Psoas muscle (tissue), 7 donors: ENCODE measurements at regions not wholly inside any gene's neighbourhood (a gene's known extent, or its start where the extent isn't known, plus 50 kb on each side); places are given as distances from the start of the nearest gene placed in this dataset.

Experiments
- ATAC-seq, 4 donors: fragments of 200-7000 bp; cut with Tn5 transposase; one replicate each; pipeline ENCODE4 v1.9.1; 2020; ENCODE audit warnings: moderate library complexity in 3 of 4, mild to moderate bottlenecking in 2 of 4
- DNase-seq, 2 donors: peaks; one replicate each; pipeline ENCODE4 v3.0.0-alpha.2; 2020
- H3K27ac ChIP-seq: fragments of 200-600 bp; one replicate; pipeline ENCODE4 v1.8.0; 2022
- H3K27me3 ChIP-seq, 3 donors: fragments of 200-600 bp in 1 of 3; one replicate each; pipeline versions ENCODE4 v1.6.1 to v1.8.0; 2013 to 2022; ENCODE audit warnings: low read length in 2 of 3, mild to moderate bottlenecking in 2 of 3, moderate library complexity in 1 of 3; ENCODE audit not compliant: insufficient read depth in 3 of 3
- H3K36me3 ChIP-seq, 2 donors: fragments of 200-600 bp in 1 of 2; one replicate each; pipeline versions ENCODE4 v1.6.1 to v1.8.0; 2013 to 2022; ENCODE audit warnings: low read depth in 1 of 2, mild to moderate bottlenecking in 1 of 2, moderate library complexity in 1 of 2; ENCODE audit not compliant: insufficient read depth in 1 of 2
- H3K4me1 ChIP-seq: fragments of 200-600 bp; one replicate; pipeline ENCODE4 v1.8.0; 2022
- H3K4me3 ChIP-seq: fragments of 200-600 bp; one replicate; pipeline ENCODE4 v1.8.0; 2022; ENCODE audit warnings: mild to moderate bottlenecking
- H3K9me3 ChIP-seq: fragments of 200-600 bp; one replicate; pipeline ENCODE4 v1.8.0; 2022
- WGBS, 3 donors: extraction: QIAGEN DNeasy Blood & Tissue Kit; methylation state at CpG; one replicate each; pipeline versions ENCODE4 v1.1.6 to v1.1.7; 2013; 5-methylcytosine and 5-hydroxymethylcytosine counted together
- intact Hi-C, 2 donors: fragments of 100-400 bp; cut with DNase I; formaldehyde crosslinking; loops; one replicate each; pipeline versions ENCODE4 v1.11.0 to v1.14.2; 2022
- TF ChIP-seq, protein P1 (sequence below): fragments of 200-600 bp; IDR thresholded peaks from one replicate; pipeline ENCODE4 v1.8.0; 2022; ENCODE audit warnings: antibody characterized with exemption
- donor health status: healthy with polysubstance abuse.
- donor health status: DM: no; HTN: no; CAD: no; lungs with moderate emphysema.
- donor health status: Bipolar disorder and iron deficiency.
- donor health status: healthy.
- donor health status: DM: yes; HTN: yes; CAD: no.
- donor health status: DM: no; HTN: no; CAD: no.
- donor health status: DM: yes; HTN: yes; CAD: no.

DNA sequence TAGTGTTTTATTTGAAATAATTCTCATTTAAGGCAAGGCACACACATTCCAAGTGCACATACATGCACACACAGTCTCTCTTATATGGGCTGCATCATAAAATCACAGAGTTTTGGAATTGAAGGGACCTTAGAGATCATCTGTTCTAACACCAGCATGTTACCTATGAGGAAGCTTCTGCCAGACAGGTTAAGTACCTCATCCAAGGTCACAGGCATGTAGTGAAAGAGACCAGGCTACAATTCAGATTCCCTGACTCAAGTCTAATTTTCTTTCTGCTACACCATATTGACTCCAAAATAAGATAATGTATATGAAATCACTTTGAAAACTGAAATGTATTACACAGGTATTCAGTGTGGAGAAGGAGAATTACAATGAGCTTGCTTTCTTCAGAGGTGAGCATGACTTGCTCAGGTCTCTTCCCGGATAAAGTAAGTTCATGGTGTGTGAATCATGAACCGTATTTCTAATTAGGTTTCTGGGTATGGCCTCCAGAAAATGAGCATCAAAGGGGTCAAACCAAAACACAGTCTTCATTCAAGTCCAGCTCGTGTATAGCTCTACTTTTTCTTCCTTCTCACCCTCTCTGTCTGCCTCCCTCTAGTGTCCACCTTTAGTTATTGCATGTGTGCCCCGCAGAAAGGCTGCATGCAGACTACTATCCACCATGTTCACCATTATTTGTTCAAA is 411.9 kb downstream of the FUT8 start:
- Histone ChIP-seq H3K4me3 (no peak overlapping the region), H3K27me3 (no peaks in the 10 kb centered on the region)

DNA sequence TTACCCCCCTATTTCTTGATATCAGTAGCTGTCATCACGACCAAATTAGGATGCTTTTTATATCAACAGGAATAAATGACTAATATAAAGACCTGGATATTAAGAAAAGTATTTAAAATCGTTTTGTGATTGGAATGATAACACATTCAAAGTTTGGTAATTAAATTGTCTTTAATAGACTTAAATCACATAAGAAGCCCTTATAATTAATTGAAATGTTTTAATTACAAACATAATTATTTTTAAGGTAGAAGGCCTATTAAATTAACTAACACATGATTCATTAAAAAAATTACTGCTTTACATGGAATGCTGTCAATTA is 412.4 kb downstream of the FUT8 start:
- DNase-seq (no peak), ATAC-seq (no peak)
- WGBS, 3 donors = 7% methylated on average over 2 of the region's 2 CpGs
- no peaks in the 10 kb centered on the region for H3K36me3 ChIP-seq
- no peaks in the 10 kb centered on the region for H3K27me3 ChIP-seq
- H3K4me3 ChIP-seq = no peak overlapping the region
- no peaks in the 10 kb centered on the region for H3K9me3 ChIP-seq
- intact Hi-C loops = loop anchor here (5.0 kb wide), 4 partner anchors 413 to 838 kb away; partner anchors contain the start of genes FNTB (in 1 of the 2) and FUT8 (in 1 of the 2)
- no peaks in the 10 kb centered on the region for H3K4me1 ChIP-seq
- TF ChIP-seq, protein P1, sequence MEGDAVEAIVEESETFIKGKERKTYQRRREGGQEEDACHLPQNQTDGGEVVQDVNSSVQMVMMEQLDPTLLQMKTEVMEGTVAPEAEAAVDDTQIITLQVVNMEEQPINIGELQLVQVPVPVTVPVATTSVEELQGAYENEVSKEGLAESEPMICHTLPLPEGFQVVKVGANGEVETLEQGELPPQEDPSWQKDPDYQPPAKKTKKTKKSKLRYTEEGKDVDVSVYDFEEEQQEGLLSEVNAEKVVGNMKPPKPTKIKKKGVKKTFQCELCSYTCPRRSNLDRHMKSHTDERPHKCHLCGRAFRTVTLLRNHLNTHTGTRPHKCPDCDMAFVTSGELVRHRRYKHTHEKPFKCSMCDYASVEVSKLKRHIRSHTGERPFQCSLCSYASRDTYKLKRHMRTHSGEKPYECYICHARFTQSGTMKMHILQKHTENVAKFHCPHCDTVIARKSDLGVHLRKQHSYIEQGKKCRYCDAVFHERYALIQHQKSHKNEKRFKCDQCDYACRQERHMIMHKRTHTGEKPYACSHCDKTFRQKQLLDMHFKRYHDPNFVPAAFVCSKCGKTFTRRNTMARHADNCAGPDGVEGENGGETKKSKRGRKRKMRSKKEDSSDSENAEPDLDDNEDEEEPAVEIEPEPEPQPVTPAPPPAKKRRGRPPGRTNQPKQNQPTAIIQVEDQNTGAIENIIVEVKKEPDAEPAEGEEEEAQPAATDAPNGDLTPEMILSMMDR = no peak
- no peak overlapping the region for H3K27ac ChIP-seq

More for the DNA sequence above, 411.9 kb downstream of the FUT8 start:
- Histone ChIP-seq H3K9me3 (no peaks in the 10 kb centered on the region), H3K27ac (no peak overlapping the region), H3K36me3 (no peaks in the 10 kb centered on the region), H3K4me1 (no peaks in the 10 kb centered on the region)
- DNase-seq (no peak), ATAC-seq (peak; percentile 82 to 87 (median 86))
- TF ChIP-seq, protein P1 = peak; percentile 87
- WGBS, 3 donors = 24 to 32% (median 27%) methylated on average over 4 of the region's 4 CpGs
- intact Hi-C loops = loop anchor here (5.0 kb wide), 4 partner anchors 412 to 837 kb away; partner anchors contain the start of genes FNTB (in 1 of the 2) and FUT8 (in 1 of the 2)

- no peak overlapping the region for H3K27ac ChIP-seq
- no peak overlapping the region for H3K4me3 ChIP-seq
- H3K36me3 ChIP-seq = no peaks in the 10 kb centered on the region
- intact Hi-C loops = loop anchor here in 1 of 2 donors (2.0 kb wide), 1 partner anchor 414 kb away; the partner anchor contains the start of gene FUT8
- DNase-seq = no peak
- no peak for ATAC-seq
- H3K9me3 ChIP-seq = no peaks in the 10 kb centered on the region
- H3K27me3 ChIP-seq = no peaks in the 10 kb centered on the region
- 55 to 59% (median 56%) methylated on average over 6 of the region's 6 CpGs for WGBS, 3 donors
- TF ChIP-seq, protein P1 = no peak
- no peaks in the 10 kb centered on the region for H3K4me1 ChIP-seq
Observed at GRCh38 chr14:65826946-65827345, 414.4 kb downstream of the FUT8 start.

DNA sequence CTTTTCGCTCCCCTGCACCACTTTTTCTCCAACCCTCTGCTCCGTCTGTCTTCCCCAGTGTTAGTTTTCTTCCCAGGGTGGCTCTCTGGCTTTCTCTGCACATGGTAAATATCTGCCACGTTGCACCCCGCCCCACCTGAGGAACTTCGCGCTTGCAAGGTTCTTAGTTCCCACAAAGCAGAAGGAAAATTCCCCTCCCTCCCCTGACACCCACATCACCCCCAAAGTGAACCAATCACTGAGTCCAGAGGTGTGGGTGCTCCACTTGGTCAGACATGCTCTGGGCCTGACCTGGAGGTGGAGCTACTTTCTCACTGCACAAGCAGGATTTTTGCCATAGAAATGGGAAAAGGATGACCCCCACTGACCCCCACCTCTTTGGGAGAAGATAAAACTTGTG is 415.0 kb downstream of the FUT8 start:
- TF ChIP-seq, protein P1 = no peak
- Histone ChIP-seq H3K4me1 (no peaks in the 10 kb centered on the region), H3K36me3 (no peaks in the 10 kb centered on the region), H3K27ac (no peak overlapping the region), H3K27me3 (no peaks in the 10 kb centered on the region), H3K9me3 (no peaks in the 10 kb centered on the region), H3K4me3 (no peak overlapping the region)
- no peak for ATAC-seq
- intact Hi-C loops = loop anchor here in 1 of 2 donors (2.0 kb wide), 1 partner anchor 415 kb away; the partner anchor contains the start of gene FUT8
- DNase-seq = no peak
- 68 to 80% (median 75%) methylated on average over 6 of the region's 6 CpGs for WGBS, 3 donors
